Stimulated activated CD4-positive, alpha-beta T cell treated with anti-CD3 and anti-CD28 coated beads, Interleukin-1b, Interleukin-23, amount 100 ng/mL, for 48 hours (primary cell): ENCODE measurements at regions not wholly inside any gene's neighbourhood (a gene's known extent, or its start where the extent isn't known, plus 50 kb on each side); places are given as distances from the start of the nearest gene placed in this dataset.
"Not testable (repeated sequence)": the region's sequence is repeated elsewhere in the genome, so short reads cannot be mapped to it uniquely, and the experiment has no call there.

Experiments
- DNase-seq: peaks from one replicate; pipeline ENCODE4 v3.0.0-alpha.2; 2020

DNA sequence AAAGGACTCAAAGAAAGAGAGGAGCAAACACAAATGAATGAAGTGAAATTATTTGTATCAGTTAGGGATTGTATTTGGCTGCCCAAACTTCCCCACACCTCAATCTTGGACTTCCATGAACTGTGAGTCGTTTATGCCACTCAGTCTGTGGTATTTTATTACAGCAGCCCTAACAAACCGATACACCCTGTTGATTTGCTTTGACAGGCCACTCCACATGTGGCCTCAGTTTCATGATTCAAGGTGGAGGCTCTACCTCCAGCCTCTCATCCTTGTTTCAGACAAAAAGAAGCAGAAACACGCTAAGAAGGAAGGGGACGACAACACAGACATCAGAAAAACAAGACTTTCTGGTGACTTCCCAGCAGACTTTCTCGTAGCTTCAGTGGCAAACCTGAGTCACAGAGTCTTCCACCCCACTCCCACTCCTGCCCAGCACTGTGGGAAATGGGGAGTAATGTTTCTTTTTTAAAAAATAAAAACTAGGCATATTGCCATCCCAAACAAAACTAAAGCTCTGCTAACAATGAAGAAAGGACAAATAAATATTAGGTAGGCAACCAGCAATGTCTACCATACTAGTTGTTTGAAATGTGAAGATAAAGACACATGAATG, 52.2 kb upstream of the ABCA1 start:
- no peak for DNase-seq

DNA sequence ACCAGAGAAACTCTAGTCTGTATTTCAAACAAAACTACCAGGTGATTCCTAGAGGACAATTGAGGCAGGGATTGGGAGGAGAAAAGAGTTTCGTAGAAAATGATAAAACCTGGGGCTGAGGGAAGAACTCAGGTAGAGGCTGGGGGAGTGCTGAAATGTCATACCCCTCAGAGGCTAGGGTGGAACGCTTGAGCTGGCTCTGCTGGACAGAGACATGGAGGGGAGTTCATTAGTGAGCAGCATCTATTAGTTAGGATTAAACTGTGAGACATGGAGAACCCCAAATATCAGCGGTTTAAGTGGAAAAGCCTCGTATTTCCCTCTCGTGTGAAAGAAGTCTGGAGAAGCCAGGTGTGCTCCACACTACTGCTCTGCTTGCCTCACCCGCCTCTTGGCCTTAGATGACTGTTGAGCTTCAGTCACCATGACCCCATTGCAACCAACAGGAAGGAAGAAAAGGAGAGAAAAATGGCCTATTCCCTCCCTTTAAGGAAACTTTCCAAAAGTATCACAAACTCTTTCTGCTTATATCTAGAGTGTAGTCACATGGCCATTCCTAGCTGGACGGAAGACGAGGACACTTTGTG, 53.7 kb upstream of the ABCA1 start:
- no peak for DNase-seq

- DNase-seq = no peak
Observed at GRCh38 chr9:104982543-104982942, 54.6 kb upstream of the ABCA1 start.

- DNase-seq = no peak
Observed at GRCh38 chr9:104983491-104983890, 55.5 kb upstream of the ABCA1 start.

- DNase-seq = no peak
Observed at GRCh38 chr9:104984121-104984520, 56.2 kb upstream of the ABCA1 start.

DNA sequence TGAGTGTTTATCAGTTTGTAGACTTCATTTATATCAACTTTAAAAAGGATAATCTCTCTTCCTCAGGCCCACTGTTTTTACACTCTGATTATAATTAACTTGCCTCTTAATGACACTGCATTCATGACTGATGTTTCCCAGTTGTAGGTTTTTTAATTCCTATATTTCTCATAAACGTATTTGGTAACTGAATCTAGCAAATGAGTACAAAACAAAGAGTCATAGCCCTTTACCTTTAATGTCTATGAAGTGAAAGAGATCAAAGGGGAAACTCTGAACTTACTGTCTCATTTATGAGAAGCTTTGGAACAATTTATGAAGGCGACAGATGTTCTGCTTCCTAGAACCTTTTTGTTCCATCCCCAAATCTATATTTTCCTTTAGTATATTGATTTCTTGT, 56.6 kb upstream of the ABCA1 start:
- no peak for DNase-seq

GRCh38 chr9:104984948-104985347, 57.0 kb upstream of the ABCA1 start:
- no peak for DNase-seq

GRCh38 chr9:104986096-104986495, 58.1 kb upstream of the ABCA1 start:
- no peak for DNase-seq

- DNase-seq = peak; percentile 30
Observed at GRCh38 chr9:104987743-104988142, 59.8 kb upstream of the ABCA1 start.

- no peak for DNase-seq
Observed at GRCh38 chr9:104988539-104988938, 60.6 kb upstream of the ABCA1 start.

- peak; percentile 88 for DNase-seq
Observed at GRCh38 chr9:104991144-104991953, 63.4 kb upstream of the ABCA1 start.

DNA sequence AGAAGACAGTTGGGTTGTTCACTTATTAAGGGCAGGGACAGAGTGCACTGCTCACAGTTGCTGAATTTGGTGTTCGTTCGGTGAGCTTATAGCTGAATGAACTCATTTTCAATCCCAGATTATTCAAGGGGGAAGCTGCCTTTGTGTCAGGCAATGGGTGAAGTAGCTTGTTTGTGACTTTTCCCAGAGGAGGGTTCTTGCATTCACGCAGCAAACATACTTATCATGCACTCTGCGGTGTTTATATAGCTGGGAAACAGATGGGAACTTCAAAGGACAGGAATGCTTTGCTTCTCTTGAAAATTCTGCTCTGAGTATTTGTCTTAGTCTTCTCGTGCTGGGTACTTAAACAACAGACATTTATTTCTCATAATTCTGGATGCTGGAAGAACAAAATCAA, 64.7 kb upstream of the ABCA1 start:
- DNase-seq = no peak

DNA sequence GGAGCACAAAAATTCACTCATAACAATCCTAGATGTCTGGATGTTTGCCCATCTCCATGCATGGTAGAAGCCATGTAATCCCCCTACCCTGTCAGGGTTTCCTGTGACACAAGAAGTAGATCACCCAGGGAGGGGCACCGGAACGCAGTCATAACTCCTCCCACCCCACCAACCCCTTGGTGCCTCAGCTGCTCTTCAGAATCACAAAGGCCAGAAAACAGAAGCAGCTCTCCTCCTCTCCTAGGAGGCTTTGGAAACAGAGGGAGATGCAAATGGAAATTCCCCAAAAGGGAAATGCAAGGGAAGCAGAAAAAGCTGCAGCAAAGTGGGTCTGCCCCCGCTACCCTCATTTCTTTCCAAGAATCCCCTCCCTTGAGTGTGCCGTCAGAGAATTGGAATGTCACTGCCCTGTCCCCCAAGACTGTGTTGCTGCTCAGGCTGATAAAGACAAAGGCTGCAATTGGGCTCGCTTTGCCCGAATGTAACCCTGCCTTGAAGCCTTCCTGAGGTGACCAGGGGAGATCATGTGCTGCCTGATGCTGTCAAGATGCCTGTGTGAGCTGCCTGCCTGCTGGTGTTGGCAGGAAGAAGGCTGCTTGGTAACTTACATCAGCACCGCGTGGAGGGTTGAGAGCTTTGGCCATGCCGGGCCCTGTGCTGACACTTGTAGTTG, 65.5 kb upstream of the ABCA1 start:
- DNase-seq = peak; percentile 54

DNA sequence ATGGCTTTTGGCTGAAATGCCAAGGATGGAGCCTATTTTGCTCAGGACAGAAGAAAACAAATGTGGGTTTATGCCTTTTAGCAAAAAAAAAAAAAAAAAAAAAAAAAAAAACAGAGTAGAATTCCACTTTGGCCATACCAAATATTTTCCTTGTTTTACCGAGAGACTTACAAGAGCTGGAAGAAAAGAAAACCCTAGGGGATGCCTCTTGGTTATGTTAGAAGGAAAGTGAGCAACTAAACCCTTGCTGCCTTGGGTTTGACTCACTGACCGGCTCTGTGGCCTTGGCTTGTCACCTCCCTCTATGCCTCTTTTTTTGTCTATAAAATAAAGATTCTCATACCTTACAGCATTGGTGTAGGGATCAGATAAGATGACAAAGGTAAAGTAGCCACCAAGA, 69.6 kb upstream of the ABCA1 start:
- no peak for DNase-seq

DNA sequence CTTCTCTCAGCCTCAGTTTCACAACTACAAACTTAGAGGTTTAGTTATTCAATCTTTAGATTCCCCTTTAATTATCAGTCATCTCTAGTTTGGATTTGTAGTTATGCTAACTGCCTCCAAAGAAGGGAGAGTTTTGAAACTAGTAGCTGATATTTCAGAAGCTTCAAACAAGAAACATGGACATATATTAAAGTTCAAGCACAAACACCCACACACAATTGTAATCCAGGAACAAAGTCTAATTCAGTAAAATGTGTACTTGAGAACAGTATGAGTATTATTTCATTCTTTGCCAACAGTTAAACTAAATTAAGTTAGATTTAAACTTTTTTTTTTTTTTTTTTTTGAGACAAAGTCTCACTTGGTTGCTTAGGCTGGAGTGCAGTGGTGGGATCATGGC, 71.2 kb upstream of the ABCA1 start:
- DNase-seq = no peak

GRCh38 chr9:105000529-105000928, 72.6 kb upstream of the ABCA1 start:
- DNase-seq = not testable (repeated sequence)

- no peak for DNase-seq
Observed at GRCh38 chr9:105004466-105005090, 76.6 kb upstream of the ABCA1 start.

DNA sequence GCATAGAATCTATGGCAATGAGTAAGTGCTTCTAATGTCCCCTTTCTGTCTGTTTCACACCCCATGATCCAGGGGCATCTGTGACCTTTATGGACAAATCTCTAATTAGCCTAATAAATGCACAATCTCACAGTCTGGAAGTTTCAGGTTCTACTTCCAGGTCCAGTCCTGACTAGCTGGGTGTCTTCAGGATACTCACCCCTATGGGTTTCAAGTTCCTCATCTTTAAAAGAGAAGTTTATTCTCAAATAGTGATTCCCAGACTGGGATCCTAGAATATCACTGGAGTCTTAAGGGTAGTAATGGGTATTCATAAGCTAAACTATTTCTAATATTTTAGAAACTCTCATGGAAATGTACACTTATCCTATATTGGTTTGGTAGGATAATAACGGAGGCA, 77.2 kb upstream of the ABCA1 start:
- no peak for DNase-seq

- DNase-seq = no peak
Observed at GRCh38 chr9:105006514-105006913, 78.6 kb upstream of the ABCA1 start.

DNA sequence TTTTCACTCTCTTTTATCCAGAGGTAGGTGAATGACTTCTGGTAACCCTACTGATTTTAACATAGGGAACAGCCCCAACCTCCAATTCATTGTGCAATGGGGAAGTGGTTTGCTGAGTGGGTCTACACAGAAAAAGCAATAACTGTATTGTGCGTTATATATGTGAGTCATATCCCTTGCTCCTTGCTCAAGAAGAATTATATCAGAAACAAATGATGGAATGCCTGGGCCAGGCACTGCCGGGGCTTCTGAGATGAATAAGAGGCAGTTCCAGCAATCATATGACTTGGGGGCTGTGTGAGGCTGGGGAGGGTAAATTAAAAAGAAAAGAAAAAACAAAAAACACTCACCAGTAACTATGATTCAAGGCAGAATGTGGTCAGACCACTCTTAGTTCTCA, 79.2 kb upstream of the ABCA1 start:
- peak; percentile 64 for DNase-seq

- DNase-seq = not testable (repeated sequence)
Observed at GRCh38 chr9:105010089-105010488, 82.1 kb upstream of the ABCA1 start.

DNA sequence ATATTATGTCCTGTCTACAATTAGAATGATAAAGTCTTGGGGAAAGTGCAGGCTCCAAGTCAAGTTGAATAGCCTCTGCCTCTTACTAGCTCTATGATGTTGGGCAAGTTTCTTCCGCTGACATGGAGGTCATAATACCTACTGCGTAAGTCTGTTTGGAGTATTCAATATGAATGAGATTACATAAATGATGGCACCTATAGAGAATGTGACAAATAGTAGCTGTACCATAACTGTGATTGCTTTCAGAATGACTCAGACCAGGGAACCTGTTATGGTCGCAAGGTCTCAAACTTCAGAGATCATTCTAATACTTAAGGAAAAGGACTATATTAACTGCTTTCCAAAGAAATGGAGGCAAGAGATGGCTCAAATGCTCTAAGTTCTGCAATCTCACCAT, 94.0 kb upstream of the ABCA1 start:
- DNase-seq = no peak

DNA sequence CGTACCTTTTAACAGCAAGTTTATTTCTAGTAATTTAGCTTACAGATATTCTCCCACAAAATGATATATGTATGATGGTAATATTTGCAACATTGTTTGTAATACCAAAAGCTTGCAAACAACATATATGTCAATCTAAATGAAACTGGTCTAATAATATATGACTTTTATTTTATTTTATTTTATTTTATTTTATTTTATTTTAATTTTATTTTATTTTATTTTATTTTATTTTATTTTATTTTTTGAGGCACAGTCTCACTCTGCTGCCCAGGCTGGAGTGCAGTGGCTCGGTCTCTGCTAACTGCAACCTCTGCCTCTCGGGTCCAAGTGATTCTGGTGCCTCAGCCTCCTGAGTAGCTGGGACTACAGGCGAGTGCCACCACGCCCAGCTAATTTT, 94.6 kb upstream of the ABCA1 start:
- DNase-seq = not testable (repeated sequence)
